GM18517 (cell line): ENCODE measurements at regions not wholly inside any gene's neighbourhood (a gene's known extent, or its start where the extent isn't known, plus 50 kb on each side); places are given as distances from the start of the nearest gene placed in this dataset.
"Not testable (repeated sequence)": the region's sequence is repeated elsewhere in the genome, so short reads cannot be mapped to it uniquely, and the experiment has no call there.

Source experiments
- ATAC-seq: cut with Tn5 transposase; IDR thresholded peaks from one replicate; pipeline ENCODE4 v1.9.1; 2021; ENCODE audit warnings: mild to moderate bottlenecking, moderate library complexity; ENCODE audit not compliant: unreplicated experiment

DNA sequence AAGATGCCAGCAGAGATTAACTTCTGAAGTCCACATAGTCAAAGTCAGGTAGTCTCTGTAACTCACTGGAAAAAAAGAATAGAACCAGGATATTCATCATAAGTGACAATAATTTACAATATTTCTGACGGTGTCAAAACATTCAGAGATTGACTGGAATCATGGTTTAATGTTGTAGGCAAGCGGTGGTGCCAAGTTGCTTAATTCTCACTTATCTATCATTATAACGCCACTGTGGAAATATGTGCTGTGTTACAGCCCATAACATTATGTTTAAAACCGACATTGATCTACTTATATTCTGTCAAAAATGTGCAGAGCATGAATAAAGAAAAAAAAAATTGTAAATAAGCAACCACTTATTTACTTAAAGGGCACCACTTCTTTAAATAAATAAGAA, 801.7 kb downstream of the DIPK2A start:
- no peak for ATAC-seq

GRCh38 chr3:144774897-144775296, 803.3 kb downstream of the DIPK2A start:
- ATAC-seq, result no peak

GRCh38 chr3:144775551-144775950, 803.9 kb downstream of the DIPK2A start:
- no peak for ATAC-seq

DNA sequence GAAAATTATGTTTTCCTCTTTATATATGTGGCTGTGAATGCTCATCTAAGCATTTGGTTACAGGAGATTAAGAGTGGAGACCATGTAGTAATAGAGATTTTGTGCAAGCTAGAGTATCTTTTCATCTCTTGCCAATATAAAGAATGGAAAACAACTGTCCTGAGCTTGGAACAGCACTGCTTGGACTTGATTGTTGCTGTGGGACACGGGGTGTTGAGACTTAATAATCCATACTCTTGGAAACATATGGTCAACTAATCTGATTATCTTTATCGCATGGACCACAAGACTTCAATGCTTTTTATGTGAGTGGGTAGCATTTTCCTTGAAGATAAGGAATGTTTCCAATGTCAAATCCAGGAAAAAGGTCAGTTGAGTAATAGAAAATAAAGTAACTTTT, 806.3 kb downstream of the DIPK2A start:
- no peak for ATAC-seq

DNA sequence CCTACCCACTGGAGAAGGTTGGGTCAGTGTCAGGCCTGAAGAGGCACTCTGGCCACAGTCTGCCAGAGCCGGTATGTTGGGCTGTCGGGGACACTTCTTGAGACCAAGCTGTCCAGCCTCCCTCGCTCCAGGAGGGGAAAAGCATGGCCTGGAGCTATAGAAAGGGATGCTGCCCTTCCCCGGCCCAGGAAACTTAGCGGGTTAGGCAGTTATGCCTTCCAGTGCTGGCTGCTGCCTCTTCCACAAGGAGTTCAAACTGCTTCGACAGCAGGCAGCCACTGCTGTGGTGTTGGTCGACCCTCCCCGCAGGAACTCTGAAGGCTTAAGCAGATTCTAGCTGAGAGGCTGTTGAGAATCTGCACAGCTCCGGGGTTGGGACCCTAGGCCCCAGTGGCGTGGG, 819.4 kb downstream of the DIPK2A start:
- ATAC-seq, result no peak

DNA sequence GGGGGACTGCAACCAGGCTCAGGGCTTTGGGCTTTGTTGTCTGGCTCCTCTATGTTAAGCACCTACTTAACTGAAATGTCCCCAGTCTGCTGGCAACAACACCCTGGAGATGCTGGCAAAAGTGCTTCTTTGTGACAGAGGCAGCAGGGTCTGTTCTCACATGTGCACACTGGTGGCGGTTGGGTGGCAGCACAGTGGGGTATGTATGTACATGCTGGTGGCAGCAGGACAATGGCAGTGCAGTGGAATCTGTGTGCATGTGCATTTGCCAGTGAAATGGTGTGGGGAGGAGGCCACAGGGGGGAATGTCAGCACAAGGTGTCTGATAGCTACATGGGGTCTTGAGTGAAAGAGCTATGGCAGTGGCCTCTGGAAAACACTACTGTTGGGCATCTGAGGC, 830.3 kb downstream of the DIPK2A start:
- ATAC-seq, result no peak

DNA sequence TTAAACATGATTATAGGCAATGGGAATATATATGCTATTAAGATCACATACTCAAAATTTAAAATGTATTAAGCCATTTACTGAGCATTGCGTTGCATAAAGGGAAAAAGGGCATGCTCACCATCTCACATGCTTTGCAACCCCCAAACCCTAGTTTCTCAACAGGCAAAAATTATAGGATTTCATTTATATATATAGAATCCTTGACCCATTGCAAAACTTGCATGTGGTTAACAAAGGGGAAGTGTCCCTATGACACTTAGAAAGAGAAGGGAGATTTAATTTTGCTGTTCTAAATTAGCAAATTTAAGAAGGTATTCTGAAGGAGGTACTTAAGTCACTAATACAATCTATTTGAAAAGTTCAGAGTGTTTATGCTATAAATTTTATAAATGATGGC, 837.8 kb downstream of the DIPK2A start:
- no peak for ATAC-seq

GRCh38 chr3:144810160-144810559, 838.5 kb downstream of the DIPK2A start:
- ATAC-seq, result no peak

- no peak for ATAC-seq
Measured at GRCh38 chr3:144815655-144816054, 844.0 kb downstream of the DIPK2A start.

- ATAC-seq, result no peak
Measured at GRCh38 chr3:144816323-144816722, 844.7 kb downstream of the DIPK2A start.

DNA sequence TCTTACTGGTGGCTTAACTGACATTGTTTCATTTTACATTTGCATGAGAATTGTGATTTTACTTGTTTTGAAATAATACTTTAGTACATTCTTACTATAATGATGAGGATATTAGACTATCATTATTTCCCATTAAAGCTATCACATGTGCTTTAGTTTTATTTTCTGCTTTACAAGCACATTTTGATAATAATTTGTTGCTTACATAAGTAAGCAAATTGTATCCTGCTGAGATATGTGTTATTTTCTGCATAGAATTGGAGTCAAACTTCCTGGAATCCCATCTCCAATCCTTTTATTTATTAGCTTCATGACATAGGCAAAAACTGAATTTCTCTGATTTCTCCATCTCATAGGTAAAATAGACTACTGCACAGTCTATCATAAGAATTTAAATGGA, 847.4 kb downstream of the DIPK2A start:
- no peak for ATAC-seq

DNA sequence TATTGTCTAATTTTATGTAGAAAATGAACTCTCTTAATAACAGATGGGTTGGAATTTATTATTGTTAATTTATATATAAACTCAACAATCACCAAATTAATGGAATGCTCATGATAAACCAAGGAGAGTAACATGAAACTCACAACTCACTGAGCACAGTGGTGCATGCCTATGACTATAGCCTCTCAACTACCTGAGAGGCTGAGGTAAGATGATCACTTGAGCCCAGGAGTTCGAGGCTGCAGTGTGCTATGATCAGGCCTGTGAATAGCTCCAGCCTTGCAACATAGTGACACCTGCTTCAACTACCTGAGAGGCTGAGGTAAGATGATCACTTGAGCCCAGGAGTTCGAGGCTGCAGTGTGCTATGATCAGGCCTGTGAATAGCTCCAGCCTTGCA, 848.6 kb downstream of the DIPK2A start:
- ATAC-seq, result not testable (repeated sequence)

- ATAC-seq, result no peak
Measured at GRCh38 chr3:144820726-144821125, 849.1 kb downstream of the DIPK2A start.

DNA sequence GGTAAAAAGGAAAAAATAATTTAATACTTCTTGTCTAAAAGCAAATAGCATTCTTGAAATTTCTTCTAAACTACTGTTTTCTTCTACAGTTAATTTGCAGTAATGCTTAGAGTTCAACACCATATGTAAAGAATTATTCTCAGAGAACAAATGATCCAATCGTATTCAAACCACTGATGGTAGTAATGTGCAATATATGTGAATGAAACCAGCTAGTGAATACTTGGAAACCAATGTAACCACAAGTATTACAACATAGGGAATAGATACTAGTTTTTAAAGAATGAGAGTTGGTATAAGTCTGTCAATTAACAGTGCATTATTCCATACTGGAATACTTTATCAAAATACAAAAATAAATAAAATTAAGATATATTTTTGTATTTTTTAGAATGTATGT, 850.0 kb downstream of the DIPK2A start:
- ATAC-seq, result no peak

DNA sequence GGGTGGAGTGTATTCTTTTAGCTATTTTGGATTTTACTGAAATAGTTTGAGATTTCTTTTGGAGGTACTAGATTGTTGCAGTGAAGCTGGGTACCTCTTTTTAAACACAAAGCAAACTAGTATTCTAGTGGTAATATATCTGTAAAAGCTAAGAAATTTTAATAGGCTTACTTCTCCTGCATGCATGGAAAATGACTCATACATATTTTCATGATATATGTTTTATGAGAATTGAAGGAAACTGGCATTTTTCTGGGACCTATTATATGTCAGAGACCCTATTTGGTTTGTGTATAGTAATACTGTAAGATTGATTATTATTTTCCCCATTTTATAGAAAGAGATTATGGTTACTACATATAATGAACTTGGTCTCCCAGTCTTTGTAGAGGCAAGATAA, 851.0 kb downstream of the DIPK2A start:
- ATAC-seq, result no peak

DNA sequence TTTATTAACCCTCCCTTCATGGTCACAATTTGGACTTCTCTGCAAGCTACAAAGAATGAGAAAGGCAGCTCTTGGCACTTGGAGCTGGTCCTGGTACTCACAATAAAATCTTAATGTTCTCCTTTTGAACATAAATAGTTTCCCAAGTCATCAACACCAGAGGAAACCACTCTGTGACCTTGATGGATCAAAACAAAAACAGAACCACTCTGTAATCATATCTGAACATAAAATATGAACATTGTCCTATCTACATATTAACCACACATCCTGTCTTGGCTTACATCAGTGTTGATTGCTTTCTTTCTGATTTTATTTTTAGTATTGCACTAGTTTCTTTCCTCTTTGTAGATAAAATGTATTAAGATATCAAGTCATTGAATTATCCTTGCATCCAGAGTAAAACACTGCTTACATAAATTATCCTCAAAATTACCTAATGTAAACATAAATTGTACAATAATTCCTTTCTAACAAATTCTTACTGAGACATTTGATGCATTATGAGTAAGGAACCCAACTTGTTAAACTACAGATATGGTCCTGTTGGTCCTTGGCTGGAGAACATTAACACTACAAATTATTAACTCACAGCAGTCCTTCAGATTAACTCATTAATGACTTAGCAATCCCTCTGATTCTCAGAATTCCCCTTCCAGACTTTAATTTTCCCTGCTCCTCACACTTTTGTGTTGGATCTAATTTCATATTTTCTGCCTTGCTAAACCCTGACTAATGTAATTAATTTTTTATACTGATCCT, 860.5 kb downstream of the DIPK2A start:
- ATAC-seq, result no peak

GRCh38 chr3:144839991-144840390, 868.4 kb downstream of the DIPK2A start:
- no peak for ATAC-seq

DNA sequence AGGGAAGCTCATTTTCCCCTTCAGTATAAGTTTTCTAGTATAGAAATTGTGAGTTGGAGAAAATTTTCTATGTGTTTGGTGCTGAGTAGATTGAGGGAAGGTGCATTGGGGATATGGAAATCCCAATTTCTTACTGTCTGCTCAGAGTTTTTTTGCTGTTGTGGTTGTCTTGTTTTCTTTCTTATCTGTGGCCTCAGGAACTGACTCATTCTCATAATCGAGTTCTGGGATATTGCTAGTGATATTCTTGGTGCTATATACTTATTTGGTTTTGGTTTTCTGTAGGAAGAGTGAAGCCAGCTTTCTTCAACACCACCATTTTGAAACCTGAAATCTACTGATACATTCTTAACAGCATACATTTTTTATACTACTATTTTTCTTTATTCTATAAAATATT, 869.2 kb downstream of the DIPK2A start:
- ATAC-seq, result no peak

DNA sequence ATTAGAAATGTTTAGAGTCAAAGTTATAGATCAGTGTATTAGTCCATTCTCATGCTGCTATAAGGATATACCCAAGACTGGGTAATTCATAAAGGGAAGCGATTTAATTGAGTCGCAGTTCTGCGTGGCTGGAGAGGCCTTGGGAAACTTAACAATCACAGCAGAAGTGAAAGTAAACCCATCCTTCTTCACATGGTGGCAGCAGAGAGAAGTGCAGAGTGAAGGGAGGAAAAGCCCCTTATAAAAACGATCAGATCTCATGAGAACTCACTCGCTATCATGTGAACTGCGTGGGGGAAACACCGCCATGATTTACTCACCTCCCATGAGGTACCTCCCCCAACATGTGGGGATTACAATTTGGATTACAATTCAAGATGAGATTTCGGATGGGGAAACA, 871.5 kb downstream of the DIPK2A start:
- no peak for ATAC-seq

GRCh38 chr3:144852999-144853398, 881.4 kb downstream of the DIPK2A start:
- no peak for ATAC-seq

GRCh38 chr3:144854020-144854419, 882.4 kb downstream of the DIPK2A start:
- not testable (repeated sequence) for ATAC-seq

GRCh38 chr3:144859161-144859560, 887.5 kb downstream of the DIPK2A start:
- no peak for ATAC-seq

GRCh38 chr3:144864646-144865045, 893.0 kb downstream of the DIPK2A start:
- no peak for ATAC-seq
